HG02870 (cell line): ENCODE measurements at regions not wholly inside any gene's neighbourhood (a gene's known extent, or its start where the extent isn't known, plus 50 kb on each side); places are given as distances from the start of the nearest gene placed in this dataset.

Experiments
- ATAC-seq: cut with Tn5 transposase; IDR thresholded peaks from one replicate; pipeline ENCODE4 v1.9.1; 2021; ENCODE audit warnings: mild to moderate bottlenecking, moderate library complexity; ENCODE audit not compliant: unreplicated experiment

DNA sequence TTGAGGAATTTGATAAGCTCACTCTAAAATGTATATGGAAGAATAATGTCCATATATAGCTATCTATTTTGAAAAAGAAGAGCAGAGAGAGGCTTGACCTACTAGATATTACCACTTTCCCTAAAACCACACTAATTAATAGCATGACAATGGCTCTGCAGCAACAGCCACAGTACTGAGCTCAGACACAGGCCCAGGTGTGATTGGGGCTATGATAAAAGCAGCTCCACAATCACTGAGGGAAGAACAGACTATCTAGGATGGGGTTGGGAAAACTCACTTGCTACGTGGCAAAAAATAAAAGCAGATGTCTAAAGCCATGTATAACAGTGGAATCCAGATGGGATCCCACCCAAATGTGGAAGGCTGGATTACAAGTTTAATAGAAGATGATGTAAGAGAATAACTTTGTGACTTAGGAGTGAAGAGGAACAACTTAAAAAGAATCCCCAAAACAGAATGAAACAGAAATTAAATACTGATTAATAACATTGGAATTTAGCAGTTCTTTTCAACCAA lies 80.8 kb upstream of the RAB4A start:
- ATAC-seq, result no peak

DNA sequence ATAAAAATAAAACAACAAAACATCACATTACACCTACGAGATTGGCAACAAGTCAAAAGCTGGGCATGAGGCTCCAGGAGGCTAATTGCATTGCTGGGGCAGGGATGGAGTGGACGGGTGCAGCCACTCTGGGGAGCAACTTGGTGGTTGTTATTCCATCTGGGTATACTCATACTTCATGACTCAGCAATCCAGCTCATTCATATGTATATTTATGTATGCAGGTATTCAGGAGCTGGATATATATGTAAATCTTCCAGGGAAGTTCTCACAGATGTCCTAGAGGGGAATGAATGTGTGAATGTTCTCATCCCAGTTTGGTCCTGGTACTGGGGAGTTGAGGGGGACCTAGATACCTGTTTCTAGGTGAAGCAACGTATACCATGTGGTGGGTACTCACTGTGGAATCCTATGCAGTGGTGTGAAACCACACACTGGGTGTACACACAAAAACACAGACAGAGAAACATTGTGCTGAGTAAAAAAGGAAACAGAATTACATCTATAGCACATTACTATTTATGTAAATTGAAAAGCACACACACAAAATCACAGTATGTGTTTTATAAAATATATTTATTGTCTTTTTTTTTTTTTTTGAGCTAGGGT lies 79.7 kb upstream of the RAB4A start:
- no peak for ATAC-seq

DNA sequence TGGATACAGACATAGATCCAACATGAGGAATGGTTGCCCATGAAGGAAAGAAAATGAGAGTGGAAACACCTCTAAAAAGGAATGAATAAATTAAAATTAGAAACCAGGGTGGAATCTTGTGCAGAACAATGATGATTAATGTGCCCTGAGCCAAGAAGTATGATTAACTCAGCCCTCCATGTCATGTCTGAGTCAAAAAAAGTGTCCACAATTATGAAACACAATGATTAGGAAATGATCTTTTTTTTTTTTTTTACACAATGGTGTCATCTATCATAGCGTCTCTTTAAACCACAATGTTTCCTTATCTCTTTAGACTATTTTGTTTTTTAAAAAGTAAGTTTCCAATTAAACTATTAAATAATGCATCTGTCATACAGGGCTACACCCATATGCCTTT lies 78.9 kb upstream of the RAB4A start:
- no peak for ATAC-seq

DNA sequence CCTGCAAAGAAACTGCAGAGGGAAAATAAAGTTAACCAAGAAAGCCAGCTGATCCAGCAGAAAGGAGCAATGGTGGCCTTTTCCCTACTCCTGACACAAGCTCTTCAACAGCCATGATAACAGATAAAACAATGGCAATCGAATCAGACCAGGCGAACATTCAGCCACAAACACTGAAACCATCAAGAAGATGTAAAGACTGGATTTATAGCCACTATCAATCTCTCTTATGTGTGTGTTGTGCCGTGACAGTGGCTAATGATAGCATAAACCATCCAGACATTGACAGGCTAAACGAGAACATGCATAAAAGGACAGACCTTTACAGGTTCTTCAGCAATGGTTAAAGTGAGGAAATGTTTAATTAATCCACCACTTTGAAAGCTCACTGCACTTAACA lies 78.1 kb upstream of the RAB4A start:
- ATAC-seq, result no peak

DNA sequence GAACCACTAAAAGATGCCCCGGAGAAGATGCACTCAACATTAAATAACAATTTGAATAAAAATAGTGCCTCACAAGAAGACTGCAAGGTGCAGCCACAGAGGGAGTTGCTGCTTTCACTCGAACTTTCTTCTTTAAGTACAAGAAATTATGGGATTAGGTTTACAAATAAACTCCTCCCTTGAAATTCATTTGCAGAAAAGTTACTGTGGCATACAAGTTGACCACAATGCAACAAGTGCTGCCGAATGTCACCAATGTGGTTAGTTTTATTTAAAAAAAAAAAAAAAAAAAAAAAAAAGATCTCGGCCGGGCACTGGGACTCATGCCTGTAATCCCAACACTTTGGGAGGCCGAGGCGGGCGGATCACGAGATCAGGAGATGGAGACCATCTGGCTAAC lies 76.8 kb upstream of the RAB4A start:
- ATAC-seq, result no peak

DNA sequence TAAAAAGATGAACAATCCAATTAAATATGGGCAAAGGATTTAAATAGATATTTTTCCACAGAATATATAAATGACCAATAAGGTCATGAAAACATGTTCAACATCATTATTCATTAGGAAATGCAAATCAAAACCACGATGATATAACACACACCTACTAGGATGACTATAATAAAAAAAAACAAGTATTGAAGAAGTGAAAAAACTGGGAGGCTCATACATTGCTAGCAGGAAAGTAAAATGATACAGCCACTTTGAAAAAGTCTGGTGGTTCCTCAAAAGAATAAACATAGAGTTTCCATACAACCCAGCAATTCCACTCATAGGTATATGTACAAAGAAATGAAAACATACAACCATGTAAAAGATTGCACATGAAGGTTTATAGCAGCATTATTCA lies 75.7 kb upstream of the RAB4A start:
- ATAC-seq, result no peak

DNA sequence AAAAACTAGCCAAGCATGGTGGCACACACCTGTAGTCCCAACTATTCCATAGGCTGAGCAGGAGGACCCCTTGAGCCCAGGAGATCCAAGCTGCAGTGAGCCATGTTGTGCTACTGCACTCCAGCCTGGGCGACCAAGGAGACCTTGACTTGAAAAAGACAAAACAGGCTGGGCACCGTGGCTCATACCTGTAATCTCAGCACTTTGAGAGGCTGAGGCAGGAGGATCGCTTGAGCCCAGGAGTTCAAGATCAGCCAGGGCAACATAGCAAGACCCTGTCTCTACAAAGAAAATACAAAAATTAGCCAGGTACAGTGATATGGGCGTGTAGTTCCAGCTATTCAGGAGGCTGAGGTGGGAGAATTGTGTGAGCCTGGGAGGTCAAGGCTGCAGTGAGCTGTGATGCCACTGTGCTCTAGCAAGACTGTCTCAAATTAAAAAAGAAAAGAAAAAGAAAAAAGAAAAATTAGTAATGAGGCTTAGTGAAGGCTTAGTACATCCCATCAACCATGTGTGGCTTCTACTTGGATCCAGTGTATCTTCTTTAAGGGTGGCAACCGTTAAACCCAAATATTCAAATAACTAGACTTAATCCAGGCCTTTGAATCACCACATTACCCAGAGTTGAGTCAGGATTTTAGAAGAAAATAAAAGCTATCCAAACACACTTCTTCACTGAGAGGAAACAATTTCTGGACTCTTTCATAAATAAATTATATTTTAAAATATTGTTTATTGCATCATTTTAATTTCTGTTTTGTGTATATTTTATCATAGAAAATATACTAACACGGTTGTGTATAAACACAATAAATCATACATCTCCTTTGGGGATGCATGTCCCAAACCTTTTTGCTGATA lies 74.3 kb upstream of the RAB4A start:
- ATAC-seq, result no peak

DNA sequence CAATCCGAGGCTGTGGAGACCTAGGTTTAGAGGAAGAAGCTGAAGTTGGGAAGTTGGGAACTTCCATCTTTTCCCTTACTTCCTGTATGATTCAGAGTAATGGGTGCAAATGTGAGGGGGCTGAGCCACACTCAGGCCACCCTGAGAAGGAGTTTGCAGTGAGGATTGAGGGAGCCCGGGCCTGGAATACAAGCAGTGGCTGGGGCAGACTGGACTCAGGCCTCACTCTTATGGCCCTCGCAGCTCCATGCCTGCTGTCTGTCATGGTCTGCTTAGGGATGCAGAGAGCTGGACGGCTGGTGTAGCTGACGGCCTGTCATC lies 73.7 kb upstream of the RAB4A start:
- no peak for ATAC-seq

DNA sequence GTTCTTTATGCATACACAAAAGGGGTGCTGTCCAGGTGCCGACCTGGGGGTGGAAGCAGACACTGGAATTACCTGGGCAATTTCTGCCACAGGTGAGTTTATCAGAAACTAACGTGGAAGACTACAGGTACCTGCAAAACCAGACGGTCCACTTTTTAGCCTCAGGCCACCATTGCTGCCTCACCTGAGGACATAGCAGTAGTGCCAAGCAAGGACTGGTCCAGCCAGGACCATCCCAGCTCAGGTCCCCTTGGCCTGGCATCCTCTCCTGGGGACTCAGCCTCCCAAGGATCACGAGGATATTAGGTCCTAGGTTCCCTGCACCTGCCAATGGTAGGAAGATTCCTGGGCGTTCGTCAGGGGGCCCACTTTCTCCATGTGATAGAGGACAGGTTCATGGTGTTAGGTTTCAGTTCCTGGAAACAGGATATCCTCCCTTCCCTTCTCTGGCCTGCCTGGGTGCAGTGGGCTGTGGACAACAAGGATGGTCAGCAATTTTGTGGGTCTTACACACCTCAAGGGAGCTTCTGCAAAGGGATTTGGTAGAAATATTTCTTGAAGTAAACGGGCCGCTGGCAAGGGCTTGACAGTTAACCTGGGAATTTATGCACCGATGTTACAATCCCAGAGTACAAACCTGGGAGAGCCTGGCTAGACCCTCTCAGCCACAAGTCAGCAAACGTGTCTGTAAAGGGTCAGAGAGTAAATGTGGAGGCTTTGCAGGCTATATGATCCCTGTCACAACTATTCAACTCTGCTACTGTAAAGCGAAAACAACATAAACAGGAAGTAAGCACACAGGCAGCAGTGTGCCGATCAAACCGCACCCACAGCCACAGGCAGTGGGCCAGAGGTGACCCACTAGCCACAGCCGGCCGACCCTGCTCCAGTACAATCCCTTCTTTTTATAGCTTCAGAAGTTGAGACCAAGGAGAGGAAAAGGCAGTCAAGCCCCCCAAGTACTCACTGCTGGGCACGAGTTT lies 71.4 kb upstream of the RAB4A start:
- ATAC-seq, result peak; percentile 68

DNA sequence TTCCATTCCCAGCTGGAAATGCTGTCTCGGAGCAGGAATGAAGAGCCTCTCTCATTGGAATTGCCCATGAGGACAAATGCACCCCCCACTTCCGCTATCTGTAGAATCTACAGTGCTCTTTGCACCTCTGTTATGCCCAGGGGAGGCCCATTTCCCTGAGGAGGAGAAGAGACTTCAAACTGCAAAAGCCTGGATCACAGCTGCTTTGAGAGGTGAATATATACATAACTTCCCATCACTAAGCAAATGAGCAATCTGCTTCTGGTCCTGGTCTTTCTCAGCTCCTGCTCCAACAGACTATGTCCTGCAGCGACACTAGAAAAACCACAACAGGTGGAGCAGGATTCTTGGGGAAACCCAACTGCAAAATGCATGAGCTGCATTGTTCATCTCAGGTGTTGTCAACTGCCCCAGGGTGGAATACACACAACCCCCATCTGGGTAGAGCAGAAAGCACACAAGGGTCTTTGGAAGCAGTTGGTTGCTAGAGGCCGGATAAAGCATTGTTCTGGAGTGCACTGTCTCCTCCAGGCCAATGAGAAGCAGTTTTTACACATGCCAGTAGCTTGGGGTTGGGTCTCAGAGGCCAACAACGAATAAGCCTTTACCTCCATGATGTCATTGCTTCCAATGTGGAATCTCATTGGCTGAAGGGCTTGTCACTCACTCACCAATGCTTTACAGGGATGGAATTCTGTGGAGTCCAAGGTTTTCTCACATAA lies 67.7 kb upstream of the RAB4A start:
- ATAC-seq, result no peak

DNA sequence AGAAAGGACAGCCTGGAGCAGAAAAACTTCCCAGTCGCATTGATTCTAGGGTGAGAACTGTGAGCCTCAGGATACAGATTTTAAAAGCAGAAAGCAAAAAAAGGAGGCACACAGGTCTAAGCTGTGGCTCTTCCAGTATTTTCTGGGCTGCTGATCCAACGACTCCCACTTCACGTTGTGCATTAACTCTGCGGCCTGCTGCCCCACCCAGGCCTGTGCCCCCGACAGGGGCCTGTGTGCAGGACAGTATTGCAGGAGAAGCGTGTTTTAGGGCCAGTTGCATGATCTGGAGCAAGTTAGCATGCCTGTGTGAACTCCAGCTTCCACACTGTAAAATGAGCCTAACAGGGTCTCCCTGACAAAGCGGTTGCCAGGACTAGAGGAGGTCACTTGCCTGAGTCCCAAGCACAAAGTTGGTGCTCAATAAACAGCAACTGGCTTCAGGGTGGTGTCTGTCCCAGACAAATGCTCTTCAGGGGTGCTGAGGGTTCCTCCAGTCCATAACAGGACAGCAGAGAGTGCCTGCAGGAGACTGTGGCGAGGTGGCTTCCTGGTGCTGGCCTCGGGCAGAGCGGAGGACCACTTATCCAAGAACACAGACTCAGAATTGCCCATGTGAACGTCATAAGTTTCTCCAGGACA lies 66.8 kb upstream of the RAB4A start:
- ATAC-seq, result no peak

DNA sequence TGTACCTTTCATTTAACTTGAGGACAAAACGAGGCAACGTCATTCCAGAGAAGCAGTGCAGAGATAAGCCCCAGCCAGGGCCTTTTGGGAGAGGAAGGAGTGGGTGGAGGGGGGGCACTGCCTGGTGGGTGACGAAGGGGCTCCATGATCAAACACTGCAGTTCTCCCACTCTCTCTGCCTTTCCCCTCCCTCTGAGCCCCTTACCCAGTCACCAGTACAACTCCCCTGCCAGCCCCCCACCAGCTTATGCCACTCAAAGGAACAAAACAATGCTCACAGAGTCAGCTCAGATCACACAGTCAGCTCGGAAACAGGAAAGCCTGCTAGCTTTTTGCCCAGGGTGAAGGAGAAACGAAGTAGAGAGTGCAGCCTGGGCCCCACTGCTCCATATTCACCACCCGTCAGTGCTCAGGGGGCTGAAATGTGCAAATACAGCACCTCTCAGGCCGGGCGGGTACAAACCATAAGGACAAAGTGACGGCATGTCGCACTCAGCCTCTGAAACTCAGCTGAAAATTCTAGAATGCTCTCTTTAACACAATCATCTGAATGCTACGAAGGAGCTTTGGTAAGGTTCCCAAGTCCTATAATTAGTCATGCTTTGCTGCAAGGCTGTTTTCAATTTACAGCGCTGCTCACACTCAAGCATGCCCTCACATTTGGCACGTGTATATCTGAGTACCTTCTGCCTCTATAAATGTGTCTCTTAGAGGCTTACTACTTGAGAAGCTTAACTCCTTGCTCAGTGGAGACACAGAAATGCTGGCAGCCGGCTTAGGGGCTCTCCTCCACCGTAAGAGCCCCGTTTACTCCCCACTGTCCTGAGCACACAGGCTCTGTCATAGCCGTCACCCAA lies 65.8 kb upstream of the RAB4A start:
- no peak for ATAC-seq

DNA sequence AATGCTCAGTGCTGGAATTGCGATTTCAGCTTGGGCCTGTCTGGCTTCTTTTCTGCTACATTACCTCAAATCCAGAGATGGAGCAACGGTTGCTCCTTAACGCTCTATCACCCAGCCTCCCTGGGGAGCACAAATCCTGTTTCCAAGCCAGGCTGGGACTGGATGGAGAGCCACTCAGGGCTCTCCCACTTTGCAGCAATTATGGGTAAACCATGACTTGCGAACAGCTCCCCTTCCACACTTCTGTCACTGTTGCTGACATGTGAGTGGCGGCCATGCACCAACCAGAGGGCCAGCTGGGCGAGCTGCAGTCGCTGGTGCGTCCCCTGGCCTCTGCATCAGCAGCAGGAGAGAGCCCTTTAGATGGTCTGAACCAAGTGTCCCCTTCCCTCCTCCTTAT lies 65.1 kb upstream of the RAB4A start:
- ATAC-seq, result no peak

DNA sequence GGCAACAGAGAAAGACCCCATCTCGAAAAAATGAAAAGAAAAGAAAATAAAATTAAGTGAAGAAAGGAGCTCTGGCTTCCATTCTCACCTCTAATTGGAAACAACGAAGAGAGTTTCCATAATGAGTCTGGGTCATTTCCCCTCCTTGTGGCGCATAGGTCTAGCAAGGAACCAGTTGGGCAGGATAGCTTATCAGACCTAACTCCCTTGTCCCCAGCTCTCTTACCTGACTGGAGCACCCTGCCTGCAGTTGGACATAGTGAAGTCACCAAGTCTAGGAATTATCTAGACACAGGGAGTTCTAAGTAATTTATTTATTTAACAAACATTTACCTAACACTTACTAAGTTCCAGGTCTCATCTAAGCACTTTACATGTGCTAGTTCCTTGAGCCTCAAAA lies 63.0 kb upstream of the RAB4A start:
- no peak for ATAC-seq

DNA sequence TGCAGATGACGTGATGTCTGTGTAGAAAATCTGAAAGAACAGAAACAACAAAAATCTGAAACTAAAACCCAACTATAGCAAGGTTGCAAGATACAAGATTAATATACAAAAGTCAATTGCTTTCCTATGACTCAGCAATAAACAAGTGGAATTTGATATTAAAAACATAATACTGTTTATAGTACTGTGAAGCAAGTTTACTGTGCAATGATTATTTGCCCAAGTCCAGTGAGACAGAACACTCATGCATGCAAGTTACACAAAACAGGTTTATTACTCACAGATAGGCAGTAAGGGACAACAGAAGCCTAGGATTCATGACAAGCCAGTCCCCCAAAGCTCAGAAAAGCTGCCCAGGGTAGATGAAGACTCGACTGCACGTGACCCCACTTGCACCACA lies 62.4 kb upstream of the RAB4A start:
- ATAC-seq, result no peak

DNA sequence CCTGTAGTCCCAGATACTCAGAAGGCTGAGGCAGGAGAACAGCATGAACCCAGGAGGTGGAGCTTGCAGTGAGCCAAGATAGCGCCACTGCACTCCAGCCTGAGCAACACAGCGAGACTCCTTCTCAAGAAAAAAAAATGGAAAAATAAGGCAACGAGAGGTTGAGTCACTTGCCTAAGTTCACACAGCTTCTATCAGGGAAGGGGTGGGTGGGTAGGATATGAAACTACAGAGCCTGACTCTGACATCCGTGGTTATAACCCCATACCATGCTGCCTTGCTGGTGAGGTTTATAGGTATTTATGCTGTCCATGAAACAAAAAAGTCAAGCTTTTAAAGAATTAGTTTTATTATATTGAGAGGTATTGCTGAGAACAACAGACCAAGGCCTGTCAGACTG lies 61.5 kb upstream of the RAB4A start:
- no peak for ATAC-seq

DNA sequence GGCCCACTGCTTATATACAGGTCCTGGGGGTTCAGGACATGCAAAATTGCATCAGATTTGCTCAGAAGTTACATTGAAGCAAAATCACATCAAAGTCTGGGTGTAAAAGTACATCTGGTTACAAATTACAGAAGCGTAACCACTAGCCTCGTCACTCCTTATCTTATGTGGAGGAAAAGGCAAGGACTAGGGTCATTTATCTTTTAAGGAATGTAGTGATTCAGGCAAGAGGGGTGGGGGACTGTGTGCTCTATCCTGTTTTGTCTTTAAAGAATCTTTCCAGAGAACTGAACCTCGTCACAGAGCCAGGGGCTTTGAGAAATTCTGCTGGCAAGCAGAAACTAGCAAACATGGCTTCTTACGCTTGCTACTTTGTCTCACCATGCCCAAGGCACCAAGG lies 61.1 kb upstream of the RAB4A start:
- ATAC-seq, result no peak

DNA sequence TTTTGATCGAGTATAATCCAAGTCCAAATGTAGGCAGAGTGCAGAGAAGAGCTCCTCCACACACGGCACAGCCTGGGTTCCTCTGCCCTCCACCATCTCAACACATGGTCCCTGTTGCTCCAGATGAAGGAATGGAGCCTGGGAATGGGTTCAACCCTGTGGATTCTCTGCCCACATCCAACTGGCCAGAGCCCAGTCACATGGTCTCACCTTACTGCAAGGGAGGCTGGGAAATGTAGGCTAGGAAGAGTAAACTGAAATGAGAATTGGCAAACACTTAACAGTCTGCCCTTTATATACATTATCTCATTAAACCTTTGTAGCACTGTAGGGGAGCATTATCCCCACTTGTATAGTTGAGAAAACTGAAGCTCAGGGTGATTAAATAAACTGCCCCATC lies 60.1 kb upstream of the RAB4A start:
- no peak for ATAC-seq

DNA sequence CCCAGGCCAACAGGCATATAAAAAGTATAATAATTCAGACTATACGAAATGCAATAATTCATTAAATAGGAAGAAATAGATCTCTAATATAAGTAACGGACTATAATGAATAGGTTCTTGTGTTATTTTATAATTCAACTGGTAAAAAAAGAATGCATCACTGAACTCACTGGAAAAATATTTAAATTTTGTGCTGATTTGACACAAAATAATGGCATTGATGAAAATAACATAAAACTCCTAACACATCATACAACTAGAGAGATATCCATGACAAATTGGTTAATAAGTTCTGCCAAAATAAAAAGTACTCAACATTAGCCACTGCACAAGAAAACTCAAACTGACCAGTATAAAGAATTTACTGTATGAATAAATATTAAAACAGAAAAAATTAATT lies 57.1 kb upstream of the RAB4A start:
- ATAC-seq, result no peak
